ENCODE measurements at regions not wholly inside any gene's neighbourhood (a gene's known extent, or its start where the extent isn't known, plus 50 kb on each side); places are given as distances from the start of the nearest gene placed in this dataset.

DNA sequence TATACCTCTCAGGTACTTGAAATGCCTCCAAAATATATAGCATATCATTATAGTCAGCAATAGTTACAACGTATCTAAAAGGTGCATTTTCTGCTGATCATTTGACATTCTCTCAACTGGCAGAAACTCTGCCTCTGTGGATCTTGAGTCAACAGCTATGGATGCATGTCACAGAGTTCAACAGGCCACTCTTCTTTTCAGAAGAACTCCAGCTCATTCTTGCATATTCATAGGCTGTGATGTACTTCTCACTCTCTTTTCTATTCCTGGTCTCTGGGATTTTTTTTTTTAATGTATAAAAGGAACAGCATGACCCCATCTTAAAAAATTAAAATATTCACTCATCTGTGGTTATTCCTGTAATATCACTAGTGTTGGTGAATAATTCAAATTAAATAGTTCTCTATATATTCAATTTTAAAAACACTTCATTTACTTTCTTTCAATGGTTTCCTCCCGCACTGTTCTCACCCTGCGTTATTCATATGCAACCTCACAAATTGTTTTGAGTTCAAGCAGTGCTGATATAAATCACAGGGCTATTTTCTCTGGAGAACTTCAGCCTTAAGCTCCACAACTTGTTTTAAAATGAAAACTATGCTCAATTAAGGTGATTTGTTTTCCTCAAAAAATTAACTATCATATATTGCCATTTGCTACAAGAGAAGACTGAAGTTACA is 1111.2 kb upstream of the ADGRL3 start:
- no peak for DNase-seq (ENCODE audit: low read depth)
- H3K4me3 ChIP-seq (ENCODE audit: low read depth, low read length), result no peak overlapping the region
- in situ Hi-C loops (cut with HindIII; ENCODE audit: low sequenced_read_pairs), result no loop called here
- TF ChIP-seq, protein P1, sequence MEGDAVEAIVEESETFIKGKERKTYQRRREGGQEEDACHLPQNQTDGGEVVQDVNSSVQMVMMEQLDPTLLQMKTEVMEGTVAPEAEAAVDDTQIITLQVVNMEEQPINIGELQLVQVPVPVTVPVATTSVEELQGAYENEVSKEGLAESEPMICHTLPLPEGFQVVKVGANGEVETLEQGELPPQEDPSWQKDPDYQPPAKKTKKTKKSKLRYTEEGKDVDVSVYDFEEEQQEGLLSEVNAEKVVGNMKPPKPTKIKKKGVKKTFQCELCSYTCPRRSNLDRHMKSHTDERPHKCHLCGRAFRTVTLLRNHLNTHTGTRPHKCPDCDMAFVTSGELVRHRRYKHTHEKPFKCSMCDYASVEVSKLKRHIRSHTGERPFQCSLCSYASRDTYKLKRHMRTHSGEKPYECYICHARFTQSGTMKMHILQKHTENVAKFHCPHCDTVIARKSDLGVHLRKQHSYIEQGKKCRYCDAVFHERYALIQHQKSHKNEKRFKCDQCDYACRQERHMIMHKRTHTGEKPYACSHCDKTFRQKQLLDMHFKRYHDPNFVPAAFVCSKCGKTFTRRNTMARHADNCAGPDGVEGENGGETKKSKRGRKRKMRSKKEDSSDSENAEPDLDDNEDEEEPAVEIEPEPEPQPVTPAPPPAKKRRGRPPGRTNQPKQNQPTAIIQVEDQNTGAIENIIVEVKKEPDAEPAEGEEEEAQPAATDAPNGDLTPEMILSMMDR (IDR thresholded peaks at IDR 0.05; ENCODE audit: low read depth, low read length, missing control alignments), result no peak

DNA sequence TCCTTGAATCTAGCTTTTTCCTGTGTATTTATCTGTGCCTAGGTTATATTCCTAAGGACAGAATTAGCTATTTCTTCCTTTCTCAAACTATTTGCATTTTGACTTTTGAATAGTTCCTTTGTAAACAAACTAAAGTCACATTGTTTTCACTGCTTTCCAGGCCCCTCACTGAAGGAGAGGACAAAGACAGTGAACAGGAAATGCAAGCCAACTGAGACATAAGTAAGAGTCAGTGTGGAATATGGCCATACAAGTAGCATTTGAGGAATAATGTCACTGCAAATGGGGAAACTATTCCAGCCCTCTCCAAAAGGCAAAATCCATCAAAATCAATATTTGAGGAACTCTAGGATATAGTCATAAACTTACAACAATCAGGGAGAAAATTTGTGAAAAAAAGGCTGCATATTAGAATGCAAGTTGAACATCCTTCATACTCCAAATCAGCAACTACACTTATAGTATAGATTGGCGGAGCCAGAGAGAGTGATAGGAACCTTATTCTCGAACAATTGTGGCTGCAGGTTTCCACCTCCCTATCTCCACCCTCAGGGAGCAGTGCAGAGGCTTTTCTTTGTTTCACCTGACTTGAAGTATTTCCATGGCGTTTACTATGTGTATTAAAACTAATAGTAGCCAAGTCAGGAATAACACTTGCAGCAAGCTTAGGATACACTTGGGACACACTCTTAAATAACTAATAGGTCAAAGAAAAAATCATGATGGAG is 1110.4 kb upstream of the ADGRL3 start:
- TF ChIP-seq, protein P1 (IDR thresholded peaks at IDR 0.05; ENCODE audit: low read depth, low read length, missing control alignments), result no peak
- in situ Hi-C loops (cut with HindIII; ENCODE audit: low sequenced_read_pairs), result no loop called here

DNA sequence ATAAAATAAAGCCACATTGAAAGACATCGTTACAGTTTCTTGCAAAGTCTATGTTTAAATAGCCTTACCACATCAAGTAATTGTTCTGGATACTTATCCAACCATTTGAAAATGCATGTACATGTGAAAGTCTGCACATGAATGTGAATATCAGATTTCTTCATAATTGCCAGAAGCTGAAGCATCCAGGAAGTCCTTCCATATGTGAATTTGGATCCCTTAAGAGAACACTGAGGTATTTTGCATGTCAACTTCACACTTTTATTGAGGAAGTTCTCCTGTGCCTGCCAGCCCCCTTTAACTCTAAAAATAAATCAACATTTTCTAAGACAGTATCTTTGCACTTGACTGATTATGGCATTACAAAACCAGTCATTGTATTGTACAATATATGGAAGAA is 1103.5 kb upstream of the ADGRL3 start:
- DNase-seq (ENCODE audit: low read depth), result no peak
- H3K4me3 ChIP-seq (ENCODE audit: low read depth, low read length), result no peak overlapping the region
- in situ Hi-C loops (cut with HindIII; ENCODE audit: low sequenced_read_pairs), result no loop called here
- TF ChIP-seq, protein P1 (IDR thresholded peaks at IDR 0.05; ENCODE audit: low read depth, low read length, missing control alignments), result no peak

More for the DNA sequence above, 1110.4 kb upstream of the ADGRL3 start:
- DNase-seq (ENCODE audit: low read depth), result no peak
- H3K4me3 ChIP-seq (ENCODE audit: low read depth, low read length), result no peak overlapping the region

DNA sequence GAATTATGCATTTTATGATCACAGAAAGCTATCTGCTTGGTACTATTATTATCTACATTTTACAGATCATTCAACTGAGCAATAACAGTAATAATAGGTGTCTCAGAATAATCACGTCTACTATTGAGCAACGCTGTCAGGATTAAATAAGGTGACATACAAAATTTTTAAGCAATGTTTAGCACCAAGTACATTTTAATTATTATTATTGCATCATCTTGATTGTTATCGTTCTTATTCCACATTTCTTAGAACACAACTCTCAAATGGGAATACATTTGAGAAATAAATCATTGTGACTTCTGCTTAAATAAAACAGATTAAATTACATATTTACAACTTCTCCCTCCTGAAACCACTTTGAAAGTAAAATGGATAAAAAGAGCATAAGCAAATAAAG is 1083.5 kb upstream of the ADGRL3 start:
- in situ Hi-C loops (cut with HindIII; ENCODE audit: low sequenced_read_pairs), result no loop called here
- no peak overlapping the region for H3K4me3 ChIP-seq (ENCODE audit: low read depth, low read length)
- DNase-seq (ENCODE audit: low read depth), result no peak
- TF ChIP-seq, protein P1 (IDR thresholded peaks at IDR 0.05; ENCODE audit: low read depth, low read length, missing control alignments), result no peak

DNA sequence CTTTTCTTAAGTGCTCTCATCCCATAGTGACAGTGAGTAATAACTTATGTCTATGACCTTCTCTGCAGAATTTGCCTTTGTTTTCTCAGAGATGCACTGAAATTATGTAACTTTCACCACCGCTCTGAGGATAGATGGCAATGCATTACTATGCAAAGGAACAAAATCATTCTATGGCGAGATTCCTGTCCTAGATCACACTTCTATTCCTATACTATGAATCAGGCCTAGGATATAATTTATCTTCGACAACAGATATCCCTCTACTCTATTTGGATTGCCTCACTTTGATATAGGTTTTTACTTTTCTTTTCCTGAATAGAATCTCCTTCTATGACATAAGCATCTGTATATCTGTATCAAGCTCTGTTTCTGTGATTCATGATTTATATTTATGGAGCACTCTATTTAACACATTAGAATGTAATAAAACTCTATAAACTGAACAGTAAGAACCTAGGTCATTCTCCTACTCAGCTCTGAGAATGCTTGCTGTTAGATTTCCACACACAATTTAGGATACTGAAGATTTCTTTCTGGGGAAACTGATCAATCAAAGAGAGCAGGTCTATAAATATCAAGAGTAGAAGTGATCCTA is 1082.3 kb upstream of the ADGRL3 start:
- no peak overlapping the region for H3K4me3 ChIP-seq (ENCODE audit: low read depth, low read length)
- TF ChIP-seq, protein P1 (IDR thresholded peaks at IDR 0.05; ENCODE audit: low read depth, low read length, missing control alignments), result no peak
- in situ Hi-C loops (cut with HindIII; ENCODE audit: low sequenced_read_pairs), result no loop called here
- DNase-seq (ENCODE audit: low read depth), result no peak

DNA sequence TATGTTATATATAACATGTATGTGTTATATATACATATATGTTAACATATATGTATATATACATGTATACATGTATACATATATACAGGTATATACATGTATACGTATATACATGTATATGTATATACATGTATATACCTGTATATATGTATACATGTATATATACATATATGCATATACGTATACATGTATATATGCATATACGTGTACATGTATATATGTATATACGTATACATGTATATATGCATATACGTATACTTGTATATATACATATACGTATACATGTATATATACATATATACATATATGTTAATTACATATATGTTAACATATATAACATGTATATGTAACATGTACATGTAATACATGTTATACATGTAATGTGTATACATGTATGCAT is 1077.3 kb upstream of the ADGRL3 start:
- in situ Hi-C loops (cut with HindIII; ENCODE audit: low sequenced_read_pairs), result no loop called here
- no peak overlapping the region for H3K4me3 ChIP-seq (ENCODE audit: low read depth, low read length)
- DNase-seq (ENCODE audit: low read depth), result no peak
- TF ChIP-seq, protein P1 (IDR thresholded peaks at IDR 0.05; ENCODE audit: low read depth, low read length, missing control alignments), result no peak

Data from astrocyte of the cerebellum (primary cell).